Testis (tissue), 2 donors: ENCODE measurements at regions not wholly inside any gene's neighbourhood (a gene's known extent, or its start where the extent isn't known, plus 50 kb on each side); places are given as distances from the start of the nearest gene placed in this dataset.

Source experiments
- POLR2A ChIP-seq: fragments of 450-650 bp; IDR thresholded peaks from one replicate; pipeline ENCODE4 v1.6.1; 2017; ENCODE audit warnings: antibody characterized with exemption, mild to moderate bottlenecking, moderate library complexity
- TF ChIP-seq, protein P1 (sequence below), 3 experiments: fragments of 450-650 bp in 2 of 3; fragments of 200-600 bp in 1 of 3; sonication (generic) in 1 of 3; IDR thresholded peaks; one replicate each; pipeline ENCODE4 v1.5.1; 2016 to 2019; ENCODE audit warnings: antibody characterized with exemption in 3 of 3, mild to moderate bottlenecking in 2 of 3, moderate library complexity in 1 of 3

DNA sequence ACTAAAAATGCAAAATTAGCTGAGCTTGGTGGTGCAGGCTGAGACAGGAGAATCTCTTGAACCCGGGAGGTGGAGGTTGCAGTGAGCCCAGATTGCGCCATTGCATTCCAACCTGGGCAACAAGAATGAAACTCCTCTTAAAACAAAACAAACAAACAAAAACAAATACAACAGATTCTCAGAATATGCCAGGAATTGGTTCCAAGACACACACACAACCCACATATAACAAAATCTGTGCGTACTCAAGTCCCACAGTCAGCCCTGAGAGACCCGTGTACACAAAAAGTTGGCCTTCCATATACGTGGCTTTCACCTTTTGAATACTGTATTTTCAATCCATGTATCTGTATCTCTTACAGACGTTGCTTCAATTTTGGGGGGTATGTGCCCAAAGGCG lies 98.9 kb upstream of the MARCKS start:
- TF ChIP-seq, protein P1, sequence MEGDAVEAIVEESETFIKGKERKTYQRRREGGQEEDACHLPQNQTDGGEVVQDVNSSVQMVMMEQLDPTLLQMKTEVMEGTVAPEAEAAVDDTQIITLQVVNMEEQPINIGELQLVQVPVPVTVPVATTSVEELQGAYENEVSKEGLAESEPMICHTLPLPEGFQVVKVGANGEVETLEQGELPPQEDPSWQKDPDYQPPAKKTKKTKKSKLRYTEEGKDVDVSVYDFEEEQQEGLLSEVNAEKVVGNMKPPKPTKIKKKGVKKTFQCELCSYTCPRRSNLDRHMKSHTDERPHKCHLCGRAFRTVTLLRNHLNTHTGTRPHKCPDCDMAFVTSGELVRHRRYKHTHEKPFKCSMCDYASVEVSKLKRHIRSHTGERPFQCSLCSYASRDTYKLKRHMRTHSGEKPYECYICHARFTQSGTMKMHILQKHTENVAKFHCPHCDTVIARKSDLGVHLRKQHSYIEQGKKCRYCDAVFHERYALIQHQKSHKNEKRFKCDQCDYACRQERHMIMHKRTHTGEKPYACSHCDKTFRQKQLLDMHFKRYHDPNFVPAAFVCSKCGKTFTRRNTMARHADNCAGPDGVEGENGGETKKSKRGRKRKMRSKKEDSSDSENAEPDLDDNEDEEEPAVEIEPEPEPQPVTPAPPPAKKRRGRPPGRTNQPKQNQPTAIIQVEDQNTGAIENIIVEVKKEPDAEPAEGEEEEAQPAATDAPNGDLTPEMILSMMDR (IDR thresholded peaks at IDR 0.05), result no peak
- no peak for TF ChIP-seq POLR2A
